K562 (cell line): ENCODE measurements at regions not wholly inside any gene's neighbourhood (a gene's known extent, or its start where the extent isn't known, plus 50 kb on each side); places are given as distances from the start of the nearest gene placed in this dataset.

Experiments
- BRD4 ChIP-seq: fragments of 200-600 bp; sonication (generic); IDR thresholded peaks from 2 replicates; pipeline ENCODE4 v1.6.1; 2017; ENCODE audit warnings: inconsistent platforms
- CBX5 ChIP-seq: IDR thresholded peaks from 2 replicates; pipeline ENCODE4 v1.6.1; 2014; ENCODE audit warnings: low read depth, borderline replicate concordance
- CHD1 ChIP-seq: fragments of 200-600 bp; sonication (generic); IDR thresholded peaks from one replicate; pipeline ENCODE4 v1.6.1; 2012; ENCODE audit warnings: mild to moderate bottlenecking, moderate library complexity, low read length, inconsistent platforms
- CTCF ChIP-seq, 3 experiments: IDR thresholded peaks in 2 of 3; conservative IDR thresholded peaks in 1 of 3; 2 replicates each; pipeline ENCODE4 v1.5.1; 2011 to 2012; ENCODE audit warnings: low read length in 3 of 3, mild to moderate bottlenecking in 3 of 3, control low read depth in 2 of 3, improper control_type of control experiment in 1 of 3, inconsistent platforms in 1 of 3, low read depth in 1 of 3, mixed read lengths in 1 of 3, moderate library complexity in 1 of 3; ENCODE audit not compliant: insufficient read depth in 2 of 3
- E2F4 ChIP-seq: sonication (generic); formaldehyde crosslinking; IDR thresholded peaks from 2 replicates; pipeline ENCODE4 v1.8.0; 2022; ENCODE audit warnings: mild to moderate bottlenecking, low read depth, missing genetic modification reagents
- IRF2 ChIP-seq: sonication (generic); formaldehyde crosslinking; IDR thresholded peaks from 2 replicates; pipeline ENCODE4 v1.8.1; 2022; ENCODE audit warnings: mild to moderate bottlenecking, missing genetic modification reagents
- MCM7 ChIP-seq, 2 experiments: fragments of 450-650 bp; IDR thresholded peaks; 2 replicates each; pipeline ENCODE4 v1.6.1; 2016 to 2018
- MYBL2 ChIP-seq, 2 experiments: fragments of 450-650 bp in 1 of 2; sonication (generic) in 1 of 2; formaldehyde crosslinking in 1 of 2; IDR thresholded peaks; 2 replicates each; pipeline versions ENCODE4 v1.6.1 to v1.8.1; 2017 to 2022; ENCODE audit warnings: borderline replicate concordance in 1 of 2, inconsistent platforms in 1 of 2, low read depth in 1 of 2, mild to moderate bottlenecking in 1 of 2, missing genetic modification reagents in 1 of 2, moderate library complexity in 1 of 2
- TCF7L2 ChIP-seq: fragments of 150-350 bp; IDR thresholded peaks from 2 replicates; pipeline ENCODE4 v1.6.1; 2016; ENCODE audit warnings: low read depth, mild to moderate bottlenecking, low read length, moderate library complexity
- TRIM24 ChIP-seq, 2 experiments: fragments of 450-650 bp; IDR thresholded peaks; 2 replicates each; pipeline ENCODE4 v1.6.1; 2016
- YBX1 ChIP-seq: fragments of 450-650 bp; IDR thresholded peaks from 2 replicates; pipeline ENCODE4 v1.7.1; 2016; ENCODE audit warnings: mild to moderate bottlenecking
- ZBTB2 ChIP-seq: fragments of 450-650 bp; IDR thresholded peaks from 2 replicates; pipeline ENCODE4 v1.6.1; 2016; ENCODE audit warnings: antibody characterized with exemption
- ZBTB33 ChIP-seq: sonication (generic); formaldehyde crosslinking; IDR thresholded peaks from 2 replicates; pipeline ENCODE4 v1.8.1; 2023; ENCODE audit warnings: mild to moderate bottlenecking, missing genetic modification reagents
- ZNF311 ChIP-seq: fragments of 250-450 bp; sonication (Bioruptor Pico); IDR thresholded peaks from 2 replicates; pipeline ENCODE4 v1.4.0; 2020; ENCODE audit warnings: mild to moderate bottlenecking, moderate library complexity

GRCh38 chr20:60261333-60261732, 303.1 kb downstream of the CDH26 start:
- TF ChIP-seq ZBTB33 (CRISPR knock-in tag) (no peak), IRF2 (CRISPR knock-in tag) (no peak), ZNF311 (CRISPR knock-in tag) (no peak), CBX5 (no peak), E2F4 (no peak), CHD1 (no peak), BRD4 (no peak), TCF7L2 (no peak), MCM7 (IDR thresholded peaks at IDR 0.05) (no peak), TRIM24 (IDR thresholded peaks at IDR 0.05) (no peak), ZBTB2 (no peak), YBX1 (no peak), CTCF (IDR thresholded peaks at IDR 0.05 in 2 of 3, conservative IDR thresholded peaks at IDR 0.05 in 1 of 3; ENCODE audit: insufficient read depth in 2 of 3, low read depth in 1 of 3, low read length in 3 of 3) (no peak), MYBL2 (IDR thresholded peaks at IDR 0.05; ENCODE audit: low read depth) (no peak), MYBL2 (CRISPR knock-in tag; IDR thresholded peaks at IDR 0.05; ENCODE audit: borderline replicate concordance) (no peak)
